ENCODE measurements at regions not wholly inside any gene's neighbourhood (a gene's known extent, or its start where the extent isn't known, plus 50 kb on each side); places are given as distances from the start of the nearest gene placed in this dataset.
"Not testable (repeated sequence)": the region's sequence is repeated elsewhere in the genome, so short reads cannot be mapped to it uniquely, and the experiment has no call there.

DNA sequence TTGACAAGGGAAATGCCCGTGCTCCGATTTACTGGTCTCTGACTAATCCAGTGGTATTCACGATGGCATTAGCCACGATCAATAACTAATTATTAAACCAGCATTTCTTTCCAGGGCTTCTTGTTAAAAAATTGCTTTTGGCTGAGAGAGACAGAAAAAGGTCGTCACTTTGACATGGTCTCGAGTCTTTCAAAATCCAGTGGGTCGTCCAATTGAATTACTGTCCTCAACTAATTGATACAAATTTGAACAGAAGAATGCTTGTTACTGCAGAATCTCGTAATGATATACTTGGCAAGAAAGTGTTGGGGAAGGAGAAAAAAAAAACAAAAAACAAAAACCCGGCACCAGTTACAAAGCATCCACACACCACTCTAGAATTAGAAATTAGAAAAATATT lies 318.4 kb downstream of the NR2F2 start:
- no peak for DNase-seq
- no peak overlapping the region for H3K27ac Mint-ChIP-seq
- H3K27me3 Mint-ChIP-seq: no peaks in the 10 kb centered on the region
- ATAC-seq (ENCODE audit: low read depth in 2 of 2): no peak
- H3K9me3 Mint-ChIP-seq: peaks cover 0 to 13% (median 5%) of the 10 kb centered on the region in 7 donors
- no peaks in the 10 kb centered on the region for H3K36me3 Mint-ChIP-seq
- H3K4me1 Mint-ChIP-seq: no peaks in the 10 kb centered on the region
- no peak overlapping the region for H3K4me3 Mint-ChIP-seq

DNA sequence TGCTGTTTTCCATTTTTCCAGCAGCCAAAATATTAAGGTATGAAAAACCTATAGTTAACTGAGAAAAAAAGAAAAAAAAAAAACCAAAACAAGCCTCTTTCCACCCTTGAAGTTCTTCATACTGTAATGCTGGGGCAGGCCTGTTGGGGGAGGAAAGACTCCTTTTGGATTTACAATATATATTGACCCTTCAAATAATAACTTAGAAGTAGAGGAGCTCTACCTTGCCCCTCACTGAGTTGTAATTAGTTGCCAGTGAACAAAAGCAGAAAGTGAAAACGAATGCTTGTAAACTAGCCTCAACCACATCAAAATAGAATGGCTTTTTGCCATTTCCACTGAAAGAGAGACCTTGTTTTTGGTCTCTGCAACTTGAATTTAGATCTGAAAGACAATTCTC lies 326.6 kb downstream of the NR2F2 start:
- Mint-ChIP-seq H3K27ac (no peak overlapping the region), H3K36me3 (no peaks in the 10 kb centered on the region), H3K4me3 (no peak overlapping the region), H3K9me3 (peaks cover 0 to 16% (median 2%) of the 10 kb centered on the region in 7 donors), H3K4me1 (no peaks in the 10 kb centered on the region), H3K27me3 (no peaks in the 10 kb centered on the region)
- DNase-seq (no peak), ATAC-seq (ENCODE audit: low read depth in 2 of 2) (no peak)

DNA sequence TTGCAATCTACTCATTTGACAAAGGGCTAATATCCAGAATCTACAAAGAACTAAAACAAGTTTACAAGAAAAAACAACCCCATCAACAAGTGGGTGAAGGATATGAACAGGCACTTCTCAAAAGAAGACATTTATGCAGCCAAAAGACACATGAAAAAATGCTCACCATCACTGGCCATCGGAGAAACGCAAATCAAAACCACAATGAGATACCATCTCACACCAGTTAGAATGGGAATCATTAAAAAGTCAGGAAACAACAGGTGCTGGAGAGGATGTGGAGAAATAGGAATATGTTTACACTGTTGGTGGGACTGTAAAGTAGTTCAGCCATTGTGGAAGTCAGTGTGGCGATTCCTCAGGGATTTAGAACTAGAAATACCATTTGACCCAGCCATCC lies 336.5 kb downstream of the NR2F2 start:
- not testable (repeated sequence) for H3K4me1 Mint-ChIP-seq; ATAC-seq (ENCODE audit: low read depth in 2 of 2); H3K27me3 Mint-ChIP-seq; H3K36me3 Mint-ChIP-seq; H3K27ac Mint-ChIP-seq; DNase-seq; H3K4me3 Mint-ChIP-seq
- H3K9me3 Mint-ChIP-seq: peaks cover 0 to 10% (median 9%) of the 10 kb centered on the region in 7 donors

DNA sequence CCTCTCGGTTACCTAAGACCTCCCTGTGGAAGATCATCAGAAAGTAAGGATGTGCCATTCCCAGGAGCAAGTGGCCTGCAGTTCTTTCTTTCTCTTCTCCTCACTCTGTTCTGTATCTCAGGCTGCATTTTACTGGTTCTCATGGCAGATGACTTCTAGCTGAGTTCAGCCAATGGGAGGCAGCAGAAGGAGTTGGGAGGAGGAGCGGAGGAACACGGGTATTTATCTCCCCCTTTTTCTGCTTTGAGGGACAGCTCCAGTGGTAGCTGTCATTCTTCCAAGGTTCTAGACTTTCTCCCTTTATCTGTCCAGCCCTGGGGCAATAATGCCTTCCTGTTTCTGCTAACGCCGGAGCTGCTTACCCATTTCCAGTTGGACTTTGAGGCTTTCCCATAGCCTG lies 339.9 kb downstream of the NR2F2 start:
- ATAC-seq (ENCODE audit: low read depth in 2 of 2): no peak
- no peaks in the 10 kb centered on the region for H3K27me3 Mint-ChIP-seq
- no peaks in the 10 kb centered on the region for H3K4me1 Mint-ChIP-seq
- H3K4me3 Mint-ChIP-seq: no peak overlapping the region
- no peaks in the 10 kb centered on the region for H3K36me3 Mint-ChIP-seq
- peaks cover 0 to 5% (median 0%) of the 10 kb centered on the region in 7 donors for H3K9me3 Mint-ChIP-seq
- no peak for DNase-seq
- no peak overlapping the region for H3K27ac Mint-ChIP-seq

DNA sequence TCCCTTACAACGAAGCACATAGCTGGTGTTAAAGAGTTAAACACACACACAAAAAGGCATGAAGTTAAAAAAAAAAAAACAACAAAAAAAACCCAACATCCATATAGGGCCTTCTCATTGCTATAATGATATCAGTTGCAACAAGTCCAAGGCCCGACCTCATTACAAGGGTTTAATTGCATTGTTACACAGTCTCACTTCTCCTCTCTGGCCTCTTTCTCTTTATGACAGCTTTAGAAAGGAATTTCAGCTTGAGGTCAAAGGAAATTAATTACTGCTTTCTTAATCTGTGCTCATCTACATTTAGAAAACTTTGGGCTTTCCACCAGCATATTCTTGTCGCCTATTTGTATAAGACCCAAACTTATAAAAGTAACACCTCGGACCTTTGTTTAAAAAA lies 342.1 kb downstream of the NR2F2 start:
- Mint-ChIP-seq H3K27ac (no peak overlapping the region), H3K36me3 (no peaks in the 10 kb centered on the region), H3K4me1 (no peaks in the 10 kb centered on the region)

DNA sequence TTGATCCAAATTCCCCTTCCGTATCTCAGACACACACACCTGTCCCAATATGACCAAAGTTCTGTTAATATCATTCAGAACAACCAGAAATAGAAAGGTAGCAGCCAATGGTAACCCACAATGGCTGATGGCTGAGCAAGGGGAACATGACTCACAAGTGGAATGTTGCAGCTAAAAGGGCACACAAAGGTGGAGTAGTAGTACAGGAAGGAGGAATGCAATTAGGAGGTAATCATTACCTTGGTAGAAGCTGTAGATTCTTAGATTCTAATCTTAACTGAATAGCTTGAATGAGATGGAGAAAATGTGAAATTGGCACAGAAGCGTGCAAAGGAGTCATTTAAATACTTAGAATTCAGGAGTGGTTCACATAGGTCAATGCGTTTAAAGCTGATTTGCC lies 347.9 kb downstream of the NR2F2 start:
- peaks cover 0 to 5% (median 2%) of the 10 kb centered on the region in 7 donors for H3K9me3 Mint-ChIP-seq
- DNase-seq (no peak), ATAC-seq (ENCODE audit: low read depth in 2 of 2) (no peak)
- H3K36me3 Mint-ChIP-seq: no peaks in the 10 kb centered on the region
- H3K4me3 Mint-ChIP-seq: no peak overlapping the region
- H3K4me1 Mint-ChIP-seq: no peaks in the 10 kb centered on the region
- H3K27me3 Mint-ChIP-seq: no peaks in the 10 kb centered on the region
- H3K27ac Mint-ChIP-seq: no peak overlapping the region

More for the DNA sequence above, 342.1 kb downstream of the NR2F2 start:
- H3K4me3 Mint-ChIP-seq: no peak overlapping the region
- peaks cover 0 to 2% (median 0%) of the 10 kb centered on the region in 7 donors for H3K9me3 Mint-ChIP-seq
- DNase-seq: no peak
- no peaks in the 10 kb centered on the region for H3K27me3 Mint-ChIP-seq
- ATAC-seq (ENCODE audit: low read depth in 2 of 2): no peak

DNA sequence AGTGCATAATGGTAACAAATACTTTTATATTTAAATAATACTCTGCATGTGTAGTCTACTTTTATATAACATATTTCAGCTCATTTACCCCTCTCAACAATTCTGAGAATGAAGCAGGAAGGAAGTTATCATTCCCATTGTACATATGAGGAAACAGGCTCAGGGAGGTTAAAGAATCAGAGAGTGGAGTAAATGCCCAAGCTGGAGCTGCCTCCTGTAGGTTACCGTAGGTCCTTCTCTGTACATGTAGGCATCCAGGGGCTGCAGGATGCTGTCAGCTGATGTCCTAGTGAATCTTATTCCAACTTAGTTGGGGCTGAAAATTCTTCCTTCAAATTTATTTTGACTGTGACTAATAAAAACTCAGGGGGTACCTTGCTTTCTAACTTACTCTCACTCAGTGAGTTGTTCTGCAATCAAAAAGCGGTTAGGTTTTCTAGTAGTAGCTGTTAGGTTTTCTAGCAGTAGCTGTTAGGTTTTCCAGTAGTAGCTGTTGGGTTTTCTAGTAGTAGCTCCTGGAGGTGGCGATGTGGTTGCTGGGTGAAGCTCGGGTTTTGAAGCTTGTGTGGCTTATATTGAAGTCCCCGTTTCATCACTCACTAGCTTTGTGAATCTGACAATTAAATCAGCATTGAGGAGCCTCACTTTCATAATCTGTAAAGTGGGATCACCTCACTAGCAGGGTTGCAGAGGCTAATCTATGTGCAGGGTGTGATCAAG lies 357.0 kb downstream of the NR2F2 start:
- no peak for DNase-seq
- Mint-ChIP-seq H3K4me1 (no peaks in the 10 kb centered on the region), H3K27me3 (no peaks in the 10 kb centered on the region), H3K27ac (no peak overlapping the region), H3K9me3 (peaks cover 0 to 5% (median 3%) of the 10 kb centered on the region in 7 donors), H3K36me3 (no peaks in the 10 kb centered on the region), H3K4me3 (no peak overlapping the region)
- ATAC-seq (ENCODE audit: low read depth in 2 of 2): no peak

DNA sequence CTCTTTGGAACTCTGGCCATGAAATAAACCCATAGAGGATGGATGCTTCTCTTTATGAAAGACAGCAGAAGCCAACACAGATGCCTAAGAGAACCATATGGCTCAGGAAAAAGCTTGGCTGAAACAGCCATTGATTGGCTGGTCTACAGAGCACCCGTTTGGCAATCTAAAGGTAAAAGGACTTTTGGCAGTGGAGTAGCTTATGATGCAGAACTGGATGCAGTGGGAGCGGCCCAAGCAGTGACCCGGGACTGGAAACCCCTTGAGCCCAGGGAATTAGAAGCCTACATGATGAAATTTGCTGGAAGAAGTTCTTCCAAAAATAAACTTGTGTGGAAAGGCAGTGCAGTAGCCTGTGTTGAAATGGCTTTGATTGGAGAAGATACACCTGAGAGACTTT lies 360.2 kb downstream of the NR2F2 start:
- Mint-ChIP-seq H3K4me3 (no peak overlapping the region), H3K27me3 (no peaks in the 10 kb centered on the region), H3K4me1 (no peaks in the 10 kb centered on the region), H3K9me3 (peaks cover 0 to 8% (median 3%) of the 10 kb centered on the region in 7 donors), H3K36me3 (no peaks in the 10 kb centered on the region), H3K27ac (no peak overlapping the region)
- ATAC-seq (ENCODE audit: low read depth in 2 of 2): no peak
- DNase-seq: no peak

DNA sequence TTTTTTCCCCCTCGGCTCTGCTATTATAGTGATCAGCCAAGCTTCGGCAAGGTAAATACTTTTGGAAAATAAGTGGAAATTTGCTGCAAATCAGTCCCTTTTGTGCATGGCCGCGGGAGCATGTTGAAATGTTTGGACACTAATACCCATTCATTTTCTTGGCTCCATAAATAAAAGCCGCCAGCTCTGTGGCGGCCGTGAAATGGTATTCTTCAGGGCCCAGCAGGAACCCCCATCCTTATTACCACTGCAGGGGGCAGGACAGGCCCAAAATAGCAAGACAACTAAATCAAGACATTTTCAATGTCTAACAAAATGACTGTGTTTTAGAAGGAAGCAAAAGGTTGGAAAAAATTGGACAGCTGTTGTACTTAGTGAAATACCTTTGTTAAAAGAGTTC lies 362.3 kb downstream of the NR2F2 start:
- DNase-seq: no peak
- H3K27ac Mint-ChIP-seq: no peak overlapping the region
- no peaks in the 10 kb centered on the region for H3K27me3 Mint-ChIP-seq
- no peak overlapping the region for H3K4me3 Mint-ChIP-seq
- no peaks in the 10 kb centered on the region for H3K36me3 Mint-ChIP-seq
- no peaks in the 10 kb centered on the region for H3K4me1 Mint-ChIP-seq
- ATAC-seq (ENCODE audit: low read depth in 2 of 2): no peak
- H3K9me3 Mint-ChIP-seq: peaks cover 0 to 8% (median 3%) of the 10 kb centered on the region in 7 donors

DNA sequence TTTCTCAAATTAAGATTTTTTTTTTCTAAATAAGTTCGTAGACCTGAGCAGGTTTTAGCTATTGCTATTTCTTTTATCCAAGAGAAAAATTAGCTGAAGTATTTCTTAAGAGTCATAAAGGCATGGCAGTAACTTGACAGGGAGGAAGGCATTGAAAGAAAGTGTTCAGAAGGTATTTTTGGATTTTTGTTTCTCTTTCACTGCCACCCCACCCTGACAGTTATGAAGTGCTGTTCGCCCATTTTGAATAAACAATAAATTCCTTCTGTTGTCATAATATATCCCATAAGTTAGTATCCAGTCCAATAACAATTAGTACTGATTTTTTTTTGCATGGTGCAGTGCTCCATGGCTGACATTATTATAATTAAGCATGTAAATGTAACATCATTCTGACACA lies 363.0 kb downstream of the NR2F2 start:
- Mint-ChIP-seq H3K27ac (no peak overlapping the region), H3K9me3 (peaks cover 0 to 8% (median 3%) of the 10 kb centered on the region in 7 donors), H3K36me3 (no peaks in the 10 kb centered on the region), H3K27me3 (no peaks in the 10 kb centered on the region), H3K4me1 (no peaks in the 10 kb centered on the region), H3K4me3 (no peak overlapping the region)
- DNase-seq: no peak
- ATAC-seq (ENCODE audit: low read depth in 2 of 2): no peak

DNA sequence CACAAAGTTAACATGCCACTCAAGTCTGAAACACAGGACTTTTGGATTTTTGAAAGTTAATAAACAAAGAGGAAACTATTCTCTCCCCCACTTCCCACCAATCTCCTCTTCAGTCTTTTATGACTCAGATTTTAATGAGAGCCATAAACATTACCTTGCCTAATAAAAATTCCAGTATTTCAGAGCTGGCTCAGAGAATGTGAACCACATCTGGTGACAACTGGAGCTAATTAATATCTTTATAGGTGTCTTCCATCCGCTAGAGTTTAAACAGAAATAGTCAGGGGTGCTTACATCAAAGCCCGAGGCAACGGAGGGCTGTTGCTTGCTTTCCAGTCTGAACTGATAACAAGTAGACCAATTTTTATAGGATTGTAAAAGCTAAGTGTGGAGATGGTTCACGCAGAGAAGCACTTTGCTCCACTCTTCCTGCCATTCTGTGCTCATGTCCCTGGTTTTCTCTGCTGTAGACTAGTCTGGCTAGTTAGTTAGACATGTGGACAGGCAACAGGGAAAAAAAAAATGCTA lies 363.6 kb downstream of the NR2F2 start:
- no peak overlapping the region for H3K4me3 Mint-ChIP-seq
- H3K9me3 Mint-ChIP-seq: peaks cover 0 to 8% (median 3%) of the 10 kb centered on the region in 7 donors
- DNase-seq (no peak), ATAC-seq (ENCODE audit: low read depth in 2 of 2) (no peak)
- H3K36me3 Mint-ChIP-seq: no peaks in the 10 kb centered on the region
- H3K27ac Mint-ChIP-seq: no peak overlapping the region
- no peaks in the 10 kb centered on the region for H3K27me3 Mint-ChIP-seq
- H3K4me1 Mint-ChIP-seq: no peaks in the 10 kb centered on the region

DNA sequence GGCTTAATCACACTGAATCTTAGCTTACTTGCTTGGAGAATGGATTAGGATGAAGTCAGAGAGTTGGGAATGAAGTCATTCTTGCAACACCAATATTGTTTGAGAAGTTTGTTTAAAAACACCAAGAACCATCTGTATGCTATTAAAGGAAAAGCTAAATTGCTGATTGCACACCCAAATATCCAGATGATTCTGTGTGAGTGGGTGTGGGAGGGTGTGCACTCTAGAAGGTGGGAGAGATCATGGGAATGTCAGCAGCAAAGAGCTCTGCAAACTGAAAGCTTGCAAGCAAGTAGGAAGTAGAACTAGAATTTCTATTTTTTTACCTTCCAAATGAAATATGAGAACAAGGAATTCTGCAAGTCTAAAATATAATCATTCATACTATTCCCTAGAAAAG lies 364.9 kb downstream of the NR2F2 start:
- H3K36me3 Mint-ChIP-seq: no peaks in the 10 kb centered on the region
- ATAC-seq (ENCODE audit: low read depth in 2 of 2) (no peak), DNase-seq (no peak)
- H3K4me3 Mint-ChIP-seq: no peak overlapping the region
- H3K4me1 Mint-ChIP-seq: no peaks in the 10 kb centered on the region
- peaks cover 0 to 8% (median 0%) of the 10 kb centered on the region in 7 donors for H3K9me3 Mint-ChIP-seq
- H3K27me3 Mint-ChIP-seq: no peaks in the 10 kb centered on the region
- no peak overlapping the region for H3K27ac Mint-ChIP-seq

DNA sequence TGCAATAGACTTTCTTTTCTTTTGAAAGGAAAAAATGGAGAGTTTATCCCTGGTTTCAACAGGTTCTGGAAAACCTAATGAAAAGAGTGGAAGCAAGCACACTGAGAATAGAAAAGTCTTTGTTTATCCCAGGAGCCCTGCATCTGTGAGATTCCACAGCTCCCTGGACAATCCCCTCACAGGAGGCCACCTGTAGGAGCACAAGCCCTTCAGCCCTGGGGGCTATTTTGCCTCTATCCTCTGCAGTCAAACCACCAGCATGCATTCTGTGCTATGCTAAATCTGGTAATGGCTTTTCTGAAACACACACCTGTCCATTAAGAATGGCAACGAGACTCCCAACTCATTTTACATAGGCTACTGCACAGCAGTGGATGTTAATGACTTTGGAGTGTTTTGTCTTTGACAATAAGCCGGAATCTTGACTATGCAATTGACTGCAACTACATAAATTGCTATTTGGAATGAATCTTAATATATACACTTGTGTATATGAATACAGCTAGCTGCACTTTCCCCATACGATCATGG lies 369.4 kb downstream of the NR2F2 start:
- H3K4me1 Mint-ChIP-seq: no peaks in the 10 kb centered on the region
- no peak overlapping the region for H3K4me3 Mint-ChIP-seq
- H3K36me3 Mint-ChIP-seq: no peaks in the 10 kb centered on the region
- peaks cover 0 to 4% (median 0%) of the 10 kb centered on the region in 7 donors for H3K9me3 Mint-ChIP-seq
- H3K27me3 Mint-ChIP-seq: no peaks in the 10 kb centered on the region
- DNase-seq: no peak
- H3K27ac Mint-ChIP-seq: no peak overlapping the region
- no peak for ATAC-seq (ENCODE audit: low read depth in 2 of 2)

DNA sequence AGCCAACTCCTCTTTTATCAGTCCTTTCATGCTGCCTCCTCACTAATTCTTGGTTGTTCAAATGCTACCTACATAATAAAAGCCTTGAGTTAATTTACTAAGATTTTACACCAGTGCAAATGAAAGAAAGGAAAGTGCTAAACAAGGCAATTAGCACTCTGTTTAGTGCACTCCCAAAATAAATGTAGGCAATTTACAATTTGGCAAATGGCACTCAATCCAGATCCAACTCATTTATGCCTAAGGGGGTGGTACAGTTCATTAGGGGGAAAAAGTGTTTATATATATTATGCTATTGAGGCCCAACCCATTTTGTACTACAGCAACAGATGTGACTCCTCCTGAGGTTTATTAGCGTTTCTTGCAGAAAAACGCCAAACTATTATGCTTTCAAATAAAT lies 370.1 kb downstream of the NR2F2 start:
- H3K27ac Mint-ChIP-seq: no peak overlapping the region
- H3K36me3 Mint-ChIP-seq: no peaks in the 10 kb centered on the region
- no peaks in the 10 kb centered on the region for H3K27me3 Mint-ChIP-seq
- peaks cover 0 to 2% (median 0%) of the 10 kb centered on the region in 7 donors for H3K9me3 Mint-ChIP-seq
- H3K4me1 Mint-ChIP-seq: no peaks in the 10 kb centered on the region
- H3K4me3 Mint-ChIP-seq: no peak overlapping the region
- DNase-seq: no peak
- no peak for ATAC-seq (ENCODE audit: low read depth in 2 of 2)

Measured in naive B cell (primary cell).